Putamen (tissue), 1 donor: ENCODE measurements at regions not wholly inside any gene's neighbourhood (a gene's known extent, or its start where the extent isn't known, plus 50 kb on each side); places are given as distances from the start of the nearest gene placed in this dataset.

ENCODE experiments used
- DNase-seq: peaks from one replicate; pipeline ENCODE4 v3.0.0-alpha.2; 2016; ENCODE audit warnings: low spot score

DNA sequence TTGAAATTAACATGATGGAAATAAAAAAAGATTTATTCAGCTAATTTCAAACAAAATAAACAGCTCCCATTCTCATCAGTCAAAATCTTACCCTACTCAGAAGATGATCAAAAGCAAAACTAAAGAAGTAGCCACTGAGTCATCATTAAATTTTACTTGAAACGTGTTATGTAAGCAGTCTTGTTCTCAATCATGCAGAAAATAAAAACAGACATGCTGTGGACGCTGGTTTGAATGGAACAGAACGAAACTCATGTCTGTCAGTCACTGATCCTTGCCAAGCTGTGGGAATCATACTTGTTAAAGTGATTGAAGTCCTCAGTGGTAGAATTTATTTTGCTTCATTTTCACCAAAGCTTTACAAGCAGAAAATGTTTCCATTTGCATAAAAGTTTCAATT, 77.2 kb upstream of the TLR3 start:
- no peak for DNase-seq

DNA sequence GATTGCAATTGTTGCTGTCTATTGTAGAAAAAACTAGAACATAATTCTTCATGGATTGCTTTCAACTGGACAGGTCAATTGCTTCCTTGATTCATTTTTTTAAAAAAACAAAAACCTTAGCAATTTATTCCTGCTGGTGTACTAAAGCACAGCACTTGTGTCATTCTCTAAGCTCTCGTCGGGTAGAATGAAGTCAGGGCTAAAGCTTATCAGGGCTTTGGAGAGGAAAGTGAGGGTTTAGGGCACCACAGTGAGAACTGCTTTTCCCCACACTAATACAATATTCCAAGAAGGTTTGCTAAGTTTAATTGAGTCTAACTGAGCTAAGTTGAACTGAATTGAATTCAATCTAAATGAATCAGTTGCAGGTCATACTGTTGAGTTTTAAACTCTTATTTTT, 76.4 kb upstream of the TLR3 start:
- DNase-seq = no peak

DNA sequence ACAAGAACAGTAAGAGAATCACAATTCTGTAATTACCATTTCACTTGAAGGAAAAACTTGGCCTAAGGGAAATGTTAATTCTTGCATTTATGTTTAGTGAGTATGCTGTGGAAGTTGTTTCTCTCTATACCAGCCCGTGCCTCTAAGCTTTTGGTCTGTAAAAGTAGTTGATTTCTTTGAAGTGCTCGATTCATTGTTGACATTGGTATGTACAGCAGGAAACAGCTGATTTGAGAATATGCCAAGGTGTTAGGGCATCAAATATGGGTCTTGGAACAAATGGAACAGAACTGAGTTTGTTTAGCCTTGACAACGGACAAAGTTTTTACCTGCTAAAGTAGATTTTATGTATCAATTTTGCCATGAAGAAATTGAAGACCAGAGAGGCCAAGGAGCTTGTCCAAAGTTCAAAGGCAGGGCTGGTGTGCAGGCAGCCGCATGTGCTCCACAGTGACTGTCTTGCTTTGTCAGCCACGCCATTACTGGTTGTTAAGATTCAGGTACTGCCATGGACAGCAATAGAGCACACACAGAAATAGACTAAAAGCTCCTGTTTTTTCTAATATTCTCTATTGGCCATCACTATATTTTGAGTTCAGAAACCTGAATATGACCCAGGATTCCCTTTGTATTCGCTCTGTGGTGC, 75.5 kb upstream of the TLR3 start:
- DNase-seq = no peak

DNA sequence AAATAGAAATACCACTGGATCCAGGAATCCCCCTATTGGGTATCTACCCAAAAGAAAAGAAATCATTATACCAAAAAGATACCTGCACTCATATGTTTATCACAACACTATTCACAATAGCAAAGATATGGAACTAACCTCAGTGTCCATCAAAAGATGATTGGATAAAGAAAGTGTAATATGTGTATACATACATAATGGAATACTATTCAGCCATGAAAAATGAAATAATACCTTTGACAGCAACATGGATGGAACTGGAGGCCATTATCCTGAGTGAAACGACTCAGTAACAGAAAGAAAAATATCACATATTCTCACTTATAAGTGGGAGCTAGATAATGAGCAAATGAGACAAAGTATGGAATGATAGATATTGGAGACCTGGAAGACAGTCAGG, 74.2 kb upstream of the TLR3 start:
- no peak for DNase-seq

DNA sequence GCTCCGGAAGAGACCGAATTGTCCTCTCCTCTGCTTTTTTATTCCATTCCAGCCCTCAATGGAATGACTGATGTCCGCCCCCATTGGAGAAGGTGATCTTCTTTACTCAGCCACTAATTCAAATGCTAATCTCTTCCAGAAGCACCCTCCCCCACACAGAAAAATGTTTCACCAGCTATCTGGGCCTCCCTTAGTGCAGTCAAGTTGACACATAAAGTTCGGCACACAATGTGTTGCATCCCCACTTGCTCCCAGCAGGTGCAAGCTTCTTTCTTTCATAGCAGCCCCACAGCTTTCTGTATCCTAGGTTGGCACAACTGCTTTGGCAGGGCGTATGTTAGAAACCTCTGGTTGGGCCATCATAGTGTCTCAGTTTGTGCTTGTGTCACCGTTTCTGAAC, 73.3 kb upstream of the TLR3 start:
- no peak for DNase-seq

DNA sequence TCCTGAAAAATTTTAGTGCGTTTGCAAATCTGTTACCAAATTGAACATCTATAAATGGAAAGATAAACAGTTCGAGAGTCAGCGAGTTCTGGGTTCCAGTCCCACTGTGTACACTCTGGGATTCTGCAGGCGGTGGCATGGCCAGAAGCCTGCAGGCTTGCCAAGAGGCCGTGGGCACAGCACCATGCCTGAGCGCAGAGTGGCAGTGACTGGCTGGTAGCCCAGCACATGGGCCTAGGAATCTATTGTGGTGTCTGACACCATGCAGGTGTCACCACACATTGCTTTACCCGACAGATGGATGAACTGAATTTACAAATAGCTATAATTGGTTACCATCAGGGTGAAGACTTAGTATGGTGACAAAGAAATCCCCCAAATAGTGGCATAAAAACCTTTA, 71.7 kb upstream of the TLR3 start:
- DNase-seq = no peak

DNA sequence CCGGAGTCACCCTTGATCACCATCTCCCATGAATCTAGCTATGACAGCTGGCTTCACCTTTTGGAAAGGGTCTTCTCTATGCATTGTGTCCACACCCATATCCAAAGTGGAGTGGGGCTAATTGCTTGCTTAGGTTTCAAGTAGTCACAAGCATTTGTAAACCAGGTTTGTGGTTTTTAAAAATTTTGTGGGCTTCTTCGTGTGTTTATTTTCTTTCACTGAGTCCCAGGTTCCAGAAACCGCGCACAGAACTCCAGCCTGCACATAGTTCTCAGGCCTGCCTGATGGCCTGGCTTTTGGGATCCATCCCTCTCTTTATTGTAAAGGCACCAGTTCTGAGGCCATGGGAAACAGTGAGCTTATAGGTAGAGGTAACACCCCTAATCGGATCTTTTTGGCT, 70.2 kb upstream of the TLR3 start:
- no peak for DNase-seq

DNA sequence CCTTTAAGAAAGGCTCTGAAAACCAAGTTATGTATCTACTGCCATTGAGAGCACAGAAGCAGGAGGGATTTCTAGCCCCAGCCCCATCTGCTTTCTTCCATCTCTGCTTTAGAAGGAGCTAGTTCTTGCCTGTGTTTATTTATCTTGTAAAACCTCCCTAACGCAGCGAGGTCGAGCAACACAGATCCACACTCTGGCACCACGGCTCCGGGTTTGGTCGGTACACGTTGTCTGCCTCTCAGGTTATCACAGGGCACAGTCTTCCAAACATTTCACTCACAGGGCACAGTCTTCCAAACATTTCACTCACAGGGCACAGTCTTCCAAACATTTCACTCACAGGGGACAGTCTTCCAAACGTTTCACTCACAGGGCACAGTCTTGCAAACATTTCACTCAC, 69.7 kb upstream of the TLR3 start:
- DNase-seq = no peak

DNA sequence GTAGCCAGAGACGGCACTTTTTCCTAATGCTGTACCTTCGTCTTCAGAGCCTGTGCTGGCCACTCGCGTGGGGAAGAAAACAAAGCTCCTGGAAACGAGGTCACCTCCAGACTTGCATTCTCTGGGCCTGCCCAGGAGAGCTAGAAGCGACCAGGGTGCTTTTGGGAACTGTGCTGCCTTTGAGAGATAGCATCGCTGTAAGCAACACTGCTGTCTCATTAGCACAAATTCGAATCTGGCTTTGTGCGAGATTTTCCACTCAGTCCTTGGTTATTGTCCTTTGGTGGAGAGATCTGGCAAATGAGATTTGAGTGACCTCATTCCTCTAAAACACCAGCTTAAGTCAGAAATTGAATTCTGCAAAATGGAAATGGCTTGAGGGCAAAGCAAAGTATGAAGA, 66.1 kb upstream of the TLR3 start:
- no peak for DNase-seq

DNA sequence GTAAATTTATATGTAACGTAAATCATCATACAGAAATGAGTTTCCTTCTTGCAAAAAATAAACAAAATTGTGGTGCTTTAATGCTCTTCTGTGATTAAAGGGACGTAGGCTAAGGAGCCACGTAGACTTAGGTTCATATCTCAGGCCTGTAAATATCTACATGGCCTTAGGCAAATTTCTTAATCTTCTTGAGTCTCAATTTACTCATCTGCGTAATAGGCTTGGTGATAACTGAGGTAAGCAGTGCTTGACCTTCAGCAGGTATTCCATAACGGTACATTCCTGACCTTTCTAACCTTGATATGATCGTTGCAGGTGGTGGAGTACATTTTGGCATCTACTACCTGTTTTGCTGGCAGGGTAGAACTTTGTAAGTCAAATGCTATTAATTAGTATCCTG, 65.2 kb upstream of the TLR3 start:
- DNase-seq = no peak

DNA sequence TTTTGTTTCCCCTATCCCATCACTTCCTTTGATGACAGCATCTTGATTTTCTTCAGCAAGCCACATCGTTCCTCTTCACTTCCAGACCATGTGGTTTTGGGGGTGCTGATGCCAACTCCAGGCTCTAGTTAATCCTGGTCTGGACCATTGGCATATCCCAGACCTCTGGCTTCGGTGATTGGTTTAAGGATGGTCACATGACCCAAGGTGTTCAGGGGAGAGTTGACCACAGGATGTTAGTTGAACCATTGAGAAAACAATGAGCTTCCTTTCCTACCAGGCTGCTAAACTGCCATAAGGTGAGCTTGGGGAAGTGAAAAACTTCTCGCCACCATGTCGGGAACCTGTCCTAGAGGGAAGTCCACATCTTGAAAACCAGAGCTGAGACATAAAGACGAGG, 60.9 kb upstream of the TLR3 start:
- DNase-seq = no peak

DNA sequence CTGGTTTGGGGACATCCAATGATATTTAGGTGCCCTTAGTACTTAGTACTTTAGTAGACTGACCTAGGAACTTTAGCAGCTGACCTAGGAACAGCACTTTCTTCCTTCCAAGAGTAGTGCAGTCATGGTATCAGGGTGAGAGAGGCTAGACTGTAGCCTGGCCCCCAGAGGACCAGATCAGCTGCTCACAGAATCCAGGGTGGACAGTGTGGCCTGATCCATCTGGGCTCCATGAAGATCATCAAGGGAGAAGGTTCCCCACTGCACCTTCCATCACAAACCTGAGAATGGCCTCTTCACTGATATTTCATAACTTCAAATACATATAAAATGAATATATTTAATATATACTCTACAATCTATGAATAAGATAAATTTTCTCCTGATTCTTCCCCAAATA, 59.0 kb upstream of the TLR3 start:
- DNase-seq = no peak

DNA sequence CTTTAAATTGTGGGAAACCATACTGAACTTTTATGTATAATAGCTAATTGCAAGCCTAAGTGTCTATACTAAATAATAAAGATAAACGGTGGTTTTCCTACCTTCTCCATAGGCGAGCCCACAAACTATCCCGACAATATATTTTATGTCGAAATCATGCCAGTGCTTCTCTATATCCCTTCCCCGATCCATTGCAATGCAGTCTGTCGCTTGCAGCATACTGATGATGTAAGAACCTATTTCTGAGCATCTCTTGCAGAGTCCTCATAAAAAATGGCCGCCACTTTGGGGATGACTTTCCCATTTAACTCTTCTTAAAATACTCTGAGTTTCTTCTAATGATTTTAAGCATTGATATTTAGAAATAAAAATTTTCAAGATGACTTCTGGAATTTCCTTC, 58.1 kb upstream of the TLR3 start:
- no peak for DNase-seq

DNA sequence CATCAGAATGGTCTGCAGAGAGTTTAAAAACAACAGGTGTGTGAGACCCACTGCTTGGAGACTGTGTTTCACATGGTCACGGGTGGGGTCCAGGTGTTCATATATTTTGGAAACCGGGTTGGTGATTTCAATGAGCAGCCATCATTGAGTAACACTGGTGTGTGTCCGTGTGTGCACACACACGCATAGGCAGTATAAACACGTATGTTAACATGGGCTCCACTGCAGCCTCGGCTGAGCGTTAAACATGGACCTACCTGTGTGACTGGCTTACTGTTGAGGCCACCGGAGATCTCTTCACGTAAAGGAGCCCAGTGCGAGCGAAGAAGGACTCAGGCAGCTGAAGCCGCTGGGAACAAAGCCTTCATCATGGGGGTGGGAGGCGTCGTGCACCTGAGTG, 56.9 kb upstream of the TLR3 start:
- DNase-seq = no peak

DNA sequence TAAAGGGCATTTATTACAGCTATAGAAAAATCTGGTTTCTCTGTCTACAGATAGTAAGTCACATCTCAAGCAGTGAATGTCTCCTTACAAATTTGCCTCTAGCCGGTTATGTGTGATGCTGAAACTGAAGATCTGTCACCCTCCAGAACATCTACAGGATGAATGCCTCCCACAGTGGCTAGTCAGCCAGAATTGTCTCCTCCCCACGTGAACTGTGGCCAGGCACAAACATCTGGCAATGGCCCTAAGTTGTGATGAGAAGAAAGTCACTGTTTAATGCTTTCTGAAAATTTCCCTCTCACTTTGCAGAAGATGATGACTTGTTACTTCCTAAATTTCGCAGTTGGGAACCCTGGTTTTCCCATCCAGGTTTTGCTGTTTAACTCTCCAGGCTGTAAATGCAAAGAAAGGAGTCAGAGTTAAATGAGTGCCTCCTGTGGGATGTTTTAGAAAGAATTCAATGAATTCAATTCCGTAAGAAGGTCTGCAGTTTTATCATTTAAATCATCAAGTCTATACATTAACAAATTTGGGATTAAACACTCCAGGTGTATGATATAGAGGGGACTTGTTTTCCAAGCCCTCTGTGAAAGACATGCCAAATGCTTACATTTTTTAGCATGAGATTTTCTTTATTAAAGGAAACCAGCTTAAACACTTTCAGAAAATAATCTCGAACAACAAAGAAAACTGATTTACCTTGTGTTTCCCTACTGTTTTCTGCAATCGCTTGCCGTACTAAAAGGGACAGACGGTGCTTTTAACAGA, 55.4 kb upstream of the TLR3 start:
- no peak for DNase-seq

DNA sequence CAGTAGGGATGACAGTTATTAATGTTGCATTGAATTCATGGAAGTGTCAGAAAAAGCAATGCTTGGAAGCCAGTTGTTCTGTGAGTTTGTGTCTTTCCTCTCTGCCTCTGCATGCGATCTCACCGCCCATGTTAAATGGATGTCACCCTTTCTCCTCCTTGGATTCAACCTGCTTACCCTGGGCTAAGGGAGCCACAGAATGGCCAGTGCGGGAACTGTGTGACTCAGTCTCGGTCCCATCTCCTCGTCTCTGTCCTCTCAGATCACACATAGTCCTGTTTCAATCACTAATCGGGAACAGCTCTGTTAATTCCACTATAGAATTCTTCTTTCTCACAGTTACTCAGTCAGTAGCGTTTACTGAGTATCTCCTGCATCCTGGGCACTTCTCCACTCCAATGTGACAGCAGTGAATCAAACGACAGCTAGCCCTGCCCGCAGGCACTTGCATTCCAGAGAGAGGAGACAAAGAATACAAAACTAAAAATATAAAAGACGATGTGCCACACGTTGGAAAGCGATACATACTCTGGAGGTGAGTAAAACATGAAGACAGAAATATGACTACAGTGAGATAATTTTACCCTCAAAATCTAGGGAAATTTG, 53.6 kb upstream of the TLR3 start:
- no peak for DNase-seq

DNA sequence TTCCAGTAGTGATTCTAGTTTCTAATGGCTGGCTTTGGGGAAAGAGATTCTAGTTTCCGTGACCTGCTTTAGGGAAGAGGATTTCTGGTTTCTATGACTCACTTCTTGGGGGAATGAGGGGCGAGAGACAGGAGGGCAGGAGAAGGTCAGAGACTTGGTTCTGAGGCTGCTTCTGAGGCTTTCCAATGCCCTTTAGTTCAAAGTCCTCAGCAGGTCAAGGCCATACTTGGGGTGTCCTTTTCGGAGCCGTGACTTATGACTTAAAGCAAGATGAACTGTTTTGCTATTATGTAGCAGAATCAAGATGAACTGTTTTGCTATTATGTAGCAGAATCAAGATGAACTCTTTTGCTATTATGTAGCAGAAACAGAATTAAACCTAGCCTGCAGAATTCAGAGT, 52.2 kb upstream of the TLR3 start:
- no peak for DNase-seq

DNA sequence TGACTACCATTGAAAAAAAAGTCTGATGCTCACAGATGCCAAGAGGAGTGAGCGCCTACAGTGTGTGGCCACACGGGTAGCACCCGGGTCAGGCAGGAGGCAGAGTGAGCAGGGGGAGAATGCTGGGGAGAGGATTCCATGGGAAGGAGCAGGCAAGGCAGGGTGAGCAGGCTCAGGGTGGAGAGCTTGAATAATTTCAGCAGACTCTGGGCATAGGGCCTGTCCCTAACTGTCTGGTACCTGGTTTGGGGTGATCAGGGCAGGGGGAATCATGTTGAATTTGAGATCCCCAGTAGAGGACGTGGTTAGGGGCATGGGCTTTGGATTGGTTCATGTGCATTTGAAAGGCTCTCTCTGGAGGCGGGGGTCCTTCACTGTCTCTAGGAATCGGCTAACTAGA, 51.2 kb upstream of the TLR3 start:
- DNase-seq = no peak

DNA sequence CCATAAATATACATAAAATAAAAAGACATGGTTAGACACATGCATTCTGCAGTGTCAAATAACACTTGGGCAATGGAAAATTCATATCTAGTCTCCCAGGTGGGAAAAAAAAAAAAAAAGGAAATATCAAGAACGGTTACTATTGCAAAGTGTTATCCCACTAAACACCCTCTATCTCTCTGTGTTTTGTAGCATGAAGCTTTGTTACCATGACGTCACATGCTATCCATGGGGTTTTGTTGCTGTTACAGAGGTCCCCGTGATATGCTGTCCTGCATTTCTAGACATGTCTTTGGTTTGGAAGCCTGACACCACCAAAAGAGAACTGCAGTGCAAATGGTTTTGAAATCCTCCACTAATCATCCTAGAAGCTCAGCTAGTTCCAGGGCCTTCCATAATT, 50.7 kb upstream of the TLR3 start:
- DNase-seq = no peak

DNA sequence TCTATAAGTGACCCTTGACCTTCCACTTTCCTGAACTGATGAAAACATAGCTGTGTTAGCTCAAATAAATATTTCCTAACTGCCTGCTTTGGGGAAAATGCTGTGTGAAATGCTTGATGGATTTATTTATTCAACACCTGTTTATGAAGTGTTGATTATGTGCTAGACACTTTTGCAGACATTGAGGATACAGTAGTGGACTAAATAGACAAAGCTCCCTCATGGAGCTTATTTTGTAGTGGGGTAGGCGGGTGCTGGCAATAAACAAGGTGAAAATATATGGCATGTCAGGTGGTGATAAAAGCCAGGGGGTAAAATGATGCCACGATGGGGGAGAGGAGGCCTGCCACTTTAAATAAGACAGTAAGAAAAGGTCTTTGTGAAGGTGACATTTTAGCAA, 50.2 kb upstream of the TLR3 start:
- DNase-seq = no peak
